Bone marrow (tissue), 2 donors: ENCODE measurements at regions not wholly inside any gene's neighbourhood (a gene's known extent, or its start where the extent isn't known, plus 50 kb on each side); places are given as distances from the start of the nearest gene placed in this dataset.
"Not testable (repeated sequence)": the region's sequence is repeated elsewhere in the genome, so short reads cannot be mapped to it uniquely, and the experiment has no call there.

Experiments used
- DNase-seq, 2 donors: peaks; one replicate each; lab custom pipeline; 2025; lab: John Stamatoyannopoulos, UW

DNA sequence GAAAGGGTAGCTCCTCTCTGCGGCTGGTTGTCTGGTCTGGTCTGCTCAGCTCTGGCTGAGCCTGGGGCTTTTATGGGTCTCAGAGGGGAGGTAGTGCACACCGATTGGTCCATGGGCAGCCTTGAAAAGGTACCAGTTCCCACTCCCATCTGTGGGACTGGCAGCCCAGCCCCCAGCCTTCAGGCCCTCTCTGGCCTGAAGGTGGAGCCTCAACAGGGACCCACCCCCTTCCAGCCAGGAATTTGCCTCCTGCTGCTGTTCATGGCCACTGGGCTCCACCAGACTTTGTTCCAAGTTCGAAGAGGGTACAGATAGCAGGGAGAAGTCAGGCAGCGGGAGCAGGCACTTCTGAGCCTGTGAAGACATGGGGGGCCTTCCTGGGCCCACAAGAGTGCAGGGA, 165.3 kb upstream of the SLC27A6 start:
- no peak for DNase-seq

DNA sequence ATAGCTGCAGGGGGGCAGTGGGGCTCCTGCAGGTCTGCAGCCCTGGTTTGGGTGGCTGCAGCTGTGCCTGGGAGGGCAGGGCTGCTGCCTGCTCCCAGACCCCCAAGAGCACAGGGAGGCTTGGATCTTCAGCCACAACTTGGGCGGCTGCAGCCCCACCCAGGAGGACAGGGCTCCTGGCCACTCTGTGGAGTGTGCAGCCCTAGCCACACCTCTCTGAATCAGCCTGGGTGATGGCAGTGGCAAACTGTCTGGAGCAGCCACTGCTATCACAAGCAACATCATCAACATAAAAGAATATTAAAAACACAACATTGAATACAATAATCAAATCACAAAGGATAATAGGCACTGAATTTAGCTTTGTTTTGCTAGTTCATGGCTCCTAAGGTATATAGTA, 164.9 kb upstream of the SLC27A6 start:
- no peak for DNase-seq

DNA sequence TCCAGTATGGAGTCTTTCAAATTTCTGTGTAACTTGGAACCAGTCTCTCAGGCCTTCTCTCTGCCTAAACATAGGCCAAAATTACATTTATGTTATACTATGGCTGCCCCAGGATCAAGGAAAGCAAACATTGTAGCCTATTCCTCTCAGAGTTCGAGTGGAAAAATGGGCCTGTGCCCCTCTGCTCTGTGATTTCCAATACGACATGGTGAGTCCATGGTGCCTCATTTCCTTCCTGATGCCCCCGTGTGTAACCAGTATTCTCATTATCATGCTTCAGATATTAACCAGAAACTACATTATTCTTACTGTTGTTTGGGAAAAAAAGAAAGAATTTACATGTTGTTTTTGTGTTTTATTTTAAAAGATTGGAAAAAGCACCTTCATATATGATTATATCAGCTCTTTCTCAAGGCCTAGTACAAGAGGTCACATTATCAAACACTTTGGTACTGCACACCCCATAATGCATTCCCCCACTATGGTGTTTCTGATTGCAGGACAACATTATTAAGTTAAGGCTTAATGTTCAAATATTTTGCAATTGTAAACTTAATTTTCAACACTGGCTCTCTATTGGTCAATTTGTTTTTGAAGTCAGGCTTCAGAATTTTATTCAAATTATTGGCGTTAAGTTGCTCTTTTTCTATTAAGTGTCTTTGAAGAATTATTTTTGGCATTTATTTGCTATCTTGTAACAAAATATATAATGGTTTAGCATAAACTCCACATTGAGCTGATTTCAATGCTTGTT, 151.8 kb upstream of the SLC27A6 start:
- DNase-seq, result no peak

GRCh38 chr5:128815201-128815600, 150.1 kb upstream of the SLC27A6 start:
- DNase-seq, result no peak

DNA sequence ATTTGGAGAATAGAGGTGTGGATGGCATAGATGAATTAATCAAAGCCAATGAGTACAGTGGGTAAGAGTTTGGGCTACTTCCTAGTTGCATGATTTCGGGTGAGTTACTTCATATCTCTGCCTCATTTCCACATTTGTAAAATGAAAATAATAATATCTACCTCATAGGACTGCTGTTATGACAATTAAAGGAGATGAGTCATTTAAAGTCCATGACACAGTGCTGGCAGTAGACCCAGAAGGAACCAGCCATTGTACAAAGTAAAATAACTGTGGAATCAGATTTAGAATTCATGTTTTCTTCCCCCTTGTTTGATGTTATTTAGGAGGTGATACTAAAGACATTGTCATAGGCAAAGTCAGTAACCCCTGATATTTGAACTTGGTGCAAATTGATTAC, 139.5 kb upstream of the SLC27A6 start:
- DNase-seq, result no peak

DNA sequence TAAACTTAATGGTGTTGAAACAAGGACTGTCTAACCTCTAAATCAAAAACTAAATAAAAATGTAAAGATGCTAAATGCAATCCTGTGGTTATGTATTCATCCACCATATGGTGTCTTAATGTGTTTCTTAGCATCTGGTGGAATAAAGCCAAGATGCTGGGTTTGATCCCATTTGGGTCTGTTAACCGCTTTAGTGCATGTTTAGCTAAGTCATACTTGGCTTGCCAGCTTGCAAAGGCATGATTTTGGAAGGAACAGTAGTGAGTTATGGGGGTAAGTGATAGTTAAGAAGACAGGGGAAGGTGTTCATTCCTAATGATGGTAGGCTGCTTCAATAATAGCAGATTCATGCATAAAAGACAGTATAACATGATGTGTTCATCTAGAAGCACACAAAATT, 139.0 kb upstream of the SLC27A6 start:
- DNase-seq, result no peak

DNA sequence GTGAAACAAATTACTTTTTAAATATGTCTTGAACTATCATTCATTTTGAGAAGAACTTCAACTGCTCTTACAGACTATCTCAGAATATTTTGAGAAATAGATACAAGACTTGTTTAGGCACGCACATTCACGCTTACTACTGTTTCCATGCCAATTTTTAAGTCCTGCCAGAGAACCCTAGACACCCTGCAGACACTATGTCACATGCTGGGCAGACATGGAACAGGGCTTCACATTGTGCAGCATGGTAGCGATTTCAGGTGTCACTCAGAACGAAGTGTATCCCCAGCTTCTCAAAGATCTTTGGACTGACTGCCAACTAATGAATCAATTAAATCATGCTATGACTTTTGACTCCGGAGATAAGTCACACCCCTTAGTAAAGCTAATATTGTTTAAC, 128.7 kb upstream of the SLC27A6 start:
- no peak for DNase-seq

DNA sequence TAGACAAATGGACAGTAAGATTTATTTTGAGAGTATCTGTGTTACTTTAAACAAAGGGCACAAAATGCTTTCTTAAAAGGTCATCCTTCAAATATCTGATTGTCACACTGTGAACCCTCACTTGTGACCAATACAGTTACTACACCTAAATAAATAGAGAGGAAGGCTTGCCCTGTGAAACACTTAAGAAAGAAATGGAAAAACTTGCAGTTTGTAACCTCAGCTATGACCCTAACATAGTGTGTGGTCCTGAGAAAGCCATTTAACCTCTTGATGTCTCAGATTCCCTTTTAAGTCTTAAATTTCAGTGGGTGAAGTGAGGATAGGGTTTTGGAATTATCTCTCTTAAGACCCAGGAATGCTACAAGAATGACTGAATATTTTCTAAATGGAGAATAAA, 126.7 kb upstream of the SLC27A6 start:
- DNase-seq, result no peak

- DNase-seq, result no peak
These were observed 123.0 kb upstream of the SLC27A6 start for GRCh38 chr5:128842241-128842640.

DNA sequence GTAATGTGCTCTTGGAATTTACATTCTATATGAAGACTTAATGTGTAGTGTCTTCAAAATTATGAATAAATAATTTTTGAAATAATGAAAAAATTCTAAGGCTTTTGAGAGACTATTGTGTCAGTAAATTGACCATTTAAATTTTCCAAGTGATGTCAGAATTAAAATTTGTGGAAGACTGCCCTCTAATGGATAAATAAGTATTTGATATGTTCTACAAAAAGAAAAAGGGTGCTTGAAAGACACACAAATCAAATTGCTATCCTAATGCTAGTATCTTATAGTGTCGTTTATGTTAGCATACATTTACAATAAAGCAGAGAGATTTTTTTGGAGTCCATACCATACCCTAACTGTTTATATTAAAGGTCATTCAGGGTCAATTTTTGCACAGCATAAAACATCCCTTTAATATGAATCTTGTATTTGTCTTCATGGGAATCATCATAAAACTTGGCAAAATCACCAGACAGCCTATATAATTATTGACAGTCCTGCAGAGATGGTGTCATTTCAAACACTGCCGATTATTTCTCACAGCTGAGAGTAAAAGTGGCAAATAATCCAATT, 120.8 kb upstream of the SLC27A6 start:
- no peak for DNase-seq

DNA sequence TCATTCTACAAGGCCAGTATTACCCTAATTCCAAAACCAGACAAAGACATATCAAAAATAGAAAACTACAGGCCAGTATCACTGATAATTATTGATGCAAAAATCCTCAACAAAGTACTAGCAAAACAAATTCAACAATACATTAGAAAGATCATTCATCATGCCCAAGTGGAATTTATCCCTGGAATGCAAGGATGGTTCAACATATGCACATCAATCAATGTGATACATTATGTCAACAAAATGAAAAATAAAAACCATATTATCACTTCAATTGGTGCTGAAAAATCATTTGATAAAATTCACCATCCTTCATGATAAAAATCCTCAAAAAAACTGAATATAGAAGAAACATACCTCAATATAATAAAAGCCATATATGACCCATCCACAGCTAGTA, 115.2 kb upstream of the SLC27A6 start:
- no peak for DNase-seq

- no peak for DNase-seq
These were observed 110.4 kb upstream of the SLC27A6 start for GRCh38 chr5:128854931-128855330.

DNA sequence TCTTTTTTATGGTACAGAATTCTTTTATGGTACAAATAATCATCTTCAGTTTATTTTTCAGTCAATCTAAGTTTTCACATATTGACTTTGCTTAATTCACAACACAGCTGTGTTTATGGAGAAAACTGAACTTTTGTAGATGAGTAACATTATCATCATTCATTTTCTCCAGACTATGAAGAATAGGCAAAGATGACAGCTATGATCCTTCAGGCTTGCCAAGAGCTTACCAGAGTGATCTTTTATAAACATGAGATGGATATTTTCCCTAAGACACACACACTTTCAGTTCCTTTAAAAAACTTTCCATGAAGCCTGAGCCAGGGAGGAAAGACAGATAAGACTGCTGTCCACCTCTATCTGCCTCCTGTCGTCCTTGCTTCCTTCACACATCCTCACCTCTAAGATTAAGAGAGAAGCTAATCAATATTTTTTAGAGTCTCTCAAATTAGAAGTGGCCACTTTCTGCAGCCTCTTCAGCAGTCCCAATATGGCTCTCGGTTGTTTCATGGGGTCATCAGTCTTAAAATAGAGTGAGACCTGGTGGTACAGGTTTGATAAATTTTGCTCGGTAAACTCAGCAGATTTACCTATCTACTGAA, 108.1 kb upstream of the SLC27A6 start:
- DNase-seq, result no peak

- DNase-seq, result no peak
These were observed 106.3 kb upstream of the SLC27A6 start for GRCh38 chr5:128858995-128859394.

GRCh38 chr5:128861155-128861554, 104.1 kb upstream of the SLC27A6 start:
- DNase-seq, result not testable (repeated sequence)

GRCh38 chr5:128869970-128870369, 95.3 kb upstream of the SLC27A6 start:
- DNase-seq, result no peak

- DNase-seq, result no peak
These were observed 94.9 kb upstream of the SLC27A6 start for GRCh38 chr5:128870373-128870772.

DNA sequence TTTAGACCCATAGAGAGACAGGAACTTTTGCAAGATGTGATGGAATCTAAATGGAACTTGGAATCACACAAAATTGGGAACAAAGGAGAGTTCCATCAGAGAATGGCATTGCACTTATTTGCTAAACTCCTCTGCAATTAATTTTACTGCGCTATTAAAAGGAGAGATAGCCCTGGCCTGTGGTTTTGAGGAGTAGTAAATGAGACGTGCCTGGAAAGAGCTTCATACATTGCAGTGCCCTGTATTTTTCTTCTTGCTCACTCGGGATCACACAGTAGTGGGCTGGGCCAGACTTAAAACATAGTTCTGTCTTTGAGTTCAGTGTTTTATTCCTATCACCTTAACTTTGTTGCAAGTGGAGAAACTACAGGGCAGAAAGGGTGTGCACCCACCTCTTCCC, 94.4 kb upstream of the SLC27A6 start:
- DNase-seq, result no peak

DNA sequence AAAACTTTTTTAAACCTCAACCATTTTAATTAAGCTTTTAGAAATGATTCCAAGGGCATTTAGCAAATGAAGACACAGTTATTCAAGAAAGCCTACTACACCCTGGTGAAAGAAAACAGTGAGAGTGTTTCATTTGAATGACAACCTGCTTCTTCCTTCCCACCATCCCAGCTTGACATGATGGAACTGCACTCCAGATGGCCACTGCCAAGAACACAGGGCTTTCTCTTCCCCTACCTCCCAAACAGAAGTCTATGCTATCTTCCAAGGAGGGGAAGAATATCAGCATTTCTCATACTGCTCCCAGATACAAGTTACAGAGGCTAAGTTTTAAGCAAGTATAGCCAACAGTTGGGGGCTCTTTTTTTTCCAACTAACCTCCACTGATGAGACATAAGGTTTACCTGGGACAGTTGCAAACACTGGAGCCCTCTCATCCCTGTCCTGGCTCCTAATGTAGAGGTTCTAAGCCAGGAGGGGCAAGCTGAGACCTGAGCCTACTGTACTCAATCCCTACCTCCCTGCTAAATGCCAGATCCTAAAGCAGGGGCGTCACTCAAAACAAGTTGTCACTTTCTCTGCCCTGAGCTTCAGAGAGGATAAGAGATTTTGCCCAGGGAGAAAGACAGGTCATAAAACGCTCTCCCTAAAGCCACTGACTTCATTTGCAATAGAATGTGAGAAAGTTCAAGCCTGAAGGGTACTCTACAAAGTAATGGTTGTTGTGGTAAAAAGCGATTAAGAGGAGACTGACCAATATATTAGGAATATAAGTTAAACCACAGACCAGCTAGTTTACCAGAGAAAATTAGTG, 88.5 kb upstream of the SLC27A6 start:
- no peak for DNase-seq

- DNase-seq, result no peak
These were observed 87.8 kb upstream of the SLC27A6 start for GRCh38 chr5:128877476-128877875.

GRCh38 chr5:128881502-128882018, 83.7 kb upstream of the SLC27A6 start:
- no peak for DNase-seq

GRCh38 chr5:128885649-128886255, 79.5 kb upstream of the SLC27A6 start:
- DNase-seq, result no peak
